ENCODE measurements at regions not wholly inside any gene's neighbourhood (a gene's known extent, or its start where the extent isn't known, plus 50 kb on each side); places are given as distances from the start of the nearest gene placed in this dataset.

GRCh38 chr6:140175486-140175885 is 801.0 kb upstream of the CITED2 start:
- no peak for TF ChIP-seq CTCF (IDR thresholded peaks at IDR 0.05)
- TF ChIP-seq EZH2phosphoT487 (IDR thresholded peaks at IDR 0.05) = no peak
- TF ChIP-seq EZH2 (IDR thresholded peaks at IDR 0.05) = no peak
